HG03565 (cell line): ENCODE measurements at regions not wholly inside any gene's neighbourhood (a gene's known extent, or its start where the extent isn't known, plus 50 kb on each side); places are given as distances from the start of the nearest gene placed in this dataset.

Experiments used
- ATAC-seq: cut with Tn5 transposase; IDR thresholded peaks from one replicate; pipeline ENCODE4 v1.9.1; 2021; ENCODE audit warnings: mild to moderate bottlenecking, moderate library complexity; ENCODE audit not compliant: unreplicated experiment

- no peak for ATAC-seq
Measured at GRCh38 chr6:25035512-25036435, 100.0 kb upstream of the RIPOR2 start.

- ATAC-seq = no peak
Measured at GRCh38 chr6:25036461-25036860, 100.7 kb upstream of the RIPOR2 start.

- no peak for ATAC-seq
Measured at GRCh38 chr6:25038300-25038699, 102.5 kb upstream of the RIPOR2 start.

GRCh38 chr6:25038999-25039398 is 103.2 kb upstream of the RIPOR2 start:
- no peak for ATAC-seq

GRCh38 chr6:25041485-25042035 is 105.8 kb upstream of the RIPOR2 start:
- ATAC-seq = no peak

GRCh38 chr6:25042036-25042521 is 106.3 kb upstream of the RIPOR2 start:
- ATAC-seq = no peak

- ATAC-seq = no peak
Measured at GRCh38 chr6:25042536-25042935, 106.8 kb upstream of the RIPOR2 start.

GRCh38 chr6:25042984-25043725 is 107.4 kb upstream of the RIPOR2 start:
- no peak for ATAC-seq

GRCh38 chr6:25043892-25044291 is 108.1 kb upstream of the RIPOR2 start:
- ATAC-seq = no peak

GRCh38 chr6:25046942-25047341 is 111.2 kb upstream of the RIPOR2 start:
- ATAC-seq = no peak

- ATAC-seq = no peak
Measured at GRCh38 chr6:25050356-25050755, 114.6 kb upstream of the RIPOR2 start.

- no peak for ATAC-seq
Measured at GRCh38 chr6:25051083-25051482, 115.3 kb upstream of the RIPOR2 start.

GRCh38 chr6:25052181-25052580 is 116.4 kb upstream of the RIPOR2 start:
- ATAC-seq = no peak

GRCh38 chr6:25053875-25054371 is 118.2 kb upstream of the RIPOR2 start:
- peak; percentile 65 for ATAC-seq

GRCh38 chr6:25054469-25054868 is 118.7 kb upstream of the RIPOR2 start:
- no peak for ATAC-seq

GRCh38 chr6:25056130-25056529 is 120.4 kb upstream of the RIPOR2 start:
- ATAC-seq = peak; percentile 65

GRCh38 chr6:25057111-25057905 is 121.5 kb upstream of the RIPOR2 start:
- ATAC-seq = no peak

GRCh38 chr6:25058441-25058840 is 122.7 kb upstream of the RIPOR2 start:
- no peak for ATAC-seq

- no peak for ATAC-seq
Measured at GRCh38 chr6:25058941-25059340, 123.2 kb upstream of the RIPOR2 start.

GRCh38 chr6:25060522-25060921 is 124.8 kb upstream of the RIPOR2 start:
- no peak for ATAC-seq
